HG02981 (cell line): ENCODE measurements at regions not wholly inside any gene's neighbourhood (a gene's known extent, or its start where the extent isn't known, plus 50 kb on each side); places are given as distances from the start of the nearest gene placed in this dataset.
"Not testable (repeated sequence)": the region's sequence is repeated elsewhere in the genome, so short reads cannot be mapped to it uniquely, and the experiment has no call there.

Experiments
- ATAC-seq: cut with Tn5 transposase; IDR thresholded peaks from one replicate; pipeline ENCODE4 v1.9.1; 2021; ENCODE audit warnings: mild to moderate bottlenecking, moderate library complexity; ENCODE audit not compliant: unreplicated experiment

- not testable (repeated sequence) for ATAC-seq
Measured at GRCh38 chr5:90073026-90073570, 336.5 kb downstream of the CETN3 start.

GRCh38 chr5:90071656-90072055 is 337.9 kb downstream of the CETN3 start:
- no peak for ATAC-seq

- ATAC-seq, result no peak
Measured at GRCh38 chr5:90071066-90071465, 338.5 kb downstream of the CETN3 start.

- ATAC-seq, result no peak
Measured at GRCh38 chr5:90066920-90067319, 342.6 kb downstream of the CETN3 start.

GRCh38 chr5:90056911-90057705 is 352.4 kb downstream of the CETN3 start:
- ATAC-seq, result no peak

DNA sequence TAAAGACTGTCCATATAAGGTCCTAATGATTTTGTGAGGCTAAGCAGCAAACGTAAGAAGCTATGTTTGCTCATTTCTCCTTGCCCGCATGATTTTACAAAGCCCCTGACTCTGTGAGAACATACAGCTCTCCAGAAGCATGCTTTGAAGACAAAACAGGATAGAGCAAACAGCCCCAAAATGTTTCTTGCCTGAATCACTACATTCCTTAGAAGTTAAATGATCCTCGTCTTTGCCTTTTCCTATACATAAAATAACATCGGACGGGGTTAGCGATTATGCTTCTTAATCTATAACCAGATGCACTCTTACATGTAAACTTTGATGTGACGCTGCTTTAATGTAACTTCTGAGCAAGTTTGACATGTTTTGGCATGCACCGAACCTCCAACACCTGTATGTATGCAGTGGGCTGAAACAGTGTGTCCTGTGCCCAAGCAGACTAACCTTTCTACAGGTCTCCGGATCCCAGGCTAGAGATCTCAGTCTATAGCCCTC is 353.7 kb downstream of the CETN3 start:
- ATAC-seq, result no peak

DNA sequence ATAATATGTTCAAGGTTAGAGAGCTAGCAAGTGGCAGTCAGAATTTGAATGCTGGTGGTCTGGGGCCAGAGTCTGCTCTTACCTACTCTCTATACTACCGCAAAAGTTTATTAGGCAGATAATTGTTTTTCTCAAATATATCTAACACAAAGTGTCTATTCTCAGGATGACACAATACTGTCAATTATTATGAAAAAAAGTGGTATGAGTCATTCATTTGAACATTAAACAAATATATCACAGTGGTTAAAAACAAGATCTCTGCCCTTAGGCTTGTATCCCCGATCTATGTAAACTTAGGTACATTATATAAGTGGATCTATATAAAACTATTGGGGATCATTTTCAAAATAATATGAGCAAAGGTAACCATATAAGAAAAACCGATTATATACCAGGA is 354.9 kb downstream of the CETN3 start:
- ATAC-seq, result no peak

DNA sequence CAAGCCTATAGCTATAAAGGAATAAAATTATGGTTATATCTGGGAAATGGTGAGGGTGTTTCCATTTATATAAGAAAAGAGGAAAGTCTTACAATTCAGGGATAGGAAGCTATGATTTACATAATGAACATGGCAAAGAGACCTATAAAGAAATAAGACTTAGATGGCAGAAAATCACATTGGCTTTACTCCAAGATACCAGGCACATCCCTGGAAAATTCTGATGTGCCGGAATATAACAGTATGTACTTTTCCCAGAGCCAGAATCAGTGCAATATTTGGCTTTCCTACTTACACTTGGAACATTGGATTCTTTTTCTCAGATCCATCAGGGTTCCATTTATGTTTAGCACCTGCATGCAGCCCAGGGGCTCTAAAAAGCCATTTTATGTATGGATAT is 357.8 kb downstream of the CETN3 start:
- ATAC-seq, result no peak

GRCh38 chr5:90050103-90050502 is 359.5 kb downstream of the CETN3 start:
- no peak for ATAC-seq

- no peak for ATAC-seq
Measured at GRCh38 chr5:90047113-90047512, 362.4 kb downstream of the CETN3 start.

GRCh38 chr5:90040082-90040481 is 369.5 kb downstream of the CETN3 start:
- not testable (repeated sequence) for ATAC-seq

DNA sequence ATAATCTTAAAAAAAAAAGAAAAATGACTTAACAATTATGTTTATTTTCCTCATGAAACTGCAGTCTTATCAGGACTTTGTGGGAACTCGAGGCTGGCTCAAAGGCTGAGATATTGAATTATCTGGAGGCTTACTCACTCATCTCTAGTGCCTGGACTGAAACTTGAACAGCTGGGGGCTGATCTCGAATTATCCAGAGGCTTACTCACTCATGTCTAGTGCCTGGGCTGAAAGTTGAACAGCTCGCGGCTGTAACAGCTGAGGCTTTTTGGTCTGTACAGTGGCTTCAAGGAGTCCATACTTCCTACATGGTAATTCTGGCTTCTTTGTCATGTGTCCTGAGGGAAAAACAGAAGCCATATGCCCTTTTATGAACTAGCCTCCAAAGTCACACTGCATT is 371.9 kb downstream of the CETN3 start:
- no peak for ATAC-seq

DNA sequence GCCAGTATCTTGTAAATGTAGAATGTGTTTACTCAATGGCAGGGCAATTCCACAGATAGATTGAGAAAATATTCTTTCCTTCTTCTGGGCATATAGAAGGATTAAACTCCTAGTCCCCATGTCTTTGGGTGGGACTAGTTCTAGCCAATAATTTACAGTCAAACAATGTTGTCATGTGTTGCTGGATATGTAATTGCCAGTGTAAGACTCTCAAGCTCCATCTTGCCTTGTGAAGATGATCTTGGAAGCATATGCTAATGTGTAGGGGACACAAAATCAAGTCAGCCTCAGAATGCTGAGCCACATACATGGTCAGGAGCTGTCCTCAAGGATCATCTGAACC is 386.9 kb downstream of the CETN3 start:
- peak; percentile 38 for ATAC-seq

- ATAC-seq, result no peak
Measured at GRCh38 chr5:90022002-90022710, 387.4 kb downstream of the CETN3 start.

GRCh38 chr5:90020575-90021538 is 388.7 kb downstream of the CETN3 start:
- ATAC-seq, result peak; percentile 94

- no peak for ATAC-seq
Measured at GRCh38 chr5:90017239-90017638, 392.3 kb downstream of the CETN3 start.

- ATAC-seq, result peak; percentile 81
Measured at GRCh38 chr5:90015584-90016018, 394.0 kb downstream of the CETN3 start.

- peak; percentile 91 for ATAC-seq
Measured at GRCh38 chr5:90014420-90014819, 395.1 kb downstream of the CETN3 start.

- no peak for ATAC-seq
Measured at GRCh38 chr5:90000351-90000750, 409.2 kb downstream of the CETN3 start.

DNA sequence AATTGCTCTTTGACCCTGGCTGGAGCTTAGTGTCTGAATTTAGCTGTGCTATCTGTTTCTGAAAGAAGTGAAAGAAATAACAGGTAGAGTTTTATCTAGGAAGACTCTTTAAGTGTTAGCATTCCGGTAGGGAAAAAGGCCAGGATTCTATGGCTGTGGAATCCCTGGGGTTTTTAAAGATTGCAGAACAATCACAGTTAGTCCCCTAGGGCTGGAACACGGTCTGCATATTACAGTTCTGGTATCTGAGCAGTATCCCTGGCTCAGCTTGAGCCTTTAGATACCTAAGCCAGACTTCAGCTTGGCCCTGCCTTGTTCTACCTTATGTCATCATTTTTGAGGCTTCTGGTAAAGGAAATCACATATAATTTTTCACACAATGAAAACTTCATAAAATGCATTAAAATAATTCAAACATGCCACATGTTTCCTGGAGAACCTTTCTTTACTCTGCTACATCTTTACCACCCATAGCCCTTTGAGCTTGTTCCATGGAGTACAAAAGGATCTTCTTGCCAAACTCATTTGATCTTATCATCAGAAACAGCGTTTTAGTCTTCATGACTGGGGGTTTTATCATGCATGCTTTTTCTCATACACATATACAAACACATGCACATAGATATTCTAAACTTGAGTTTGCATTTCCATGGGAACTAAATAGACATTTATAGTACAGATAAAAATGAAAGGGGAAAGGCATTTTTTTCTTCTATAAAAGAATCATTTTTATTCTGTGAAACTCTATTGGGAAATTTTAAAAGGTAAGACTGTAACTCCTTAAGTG is 410.8 kb downstream of the CETN3 start:
- ATAC-seq, result no peak
